Gastroesophageal sphincter (tissue), 4 donors: ENCODE measurements at regions not wholly inside any gene's neighbourhood (a gene's known extent, or its start where the extent isn't known, plus 50 kb on each side); places are given as distances from the start of the nearest gene placed in this dataset.

Source experiments
- ATAC-seq: fragments of 150-250 bp; one replicate; pipeline ENCODE4 v1.9.1; 2016; ENCODE audit warnings: mild to moderate bottlenecking, moderate library complexity
- H3K27ac ChIP-seq, 4 donors: fragments of 200-600 bp; sonication (generic) in 3 of 4; 1 replicate in 3 of 4; 2 replicates in 1 of 4; pipeline ENCODE4 v1.5.1; 2016 to 2019
- H3K27me3 ChIP-seq: fragments of 200-600 bp; sonication (generic); one replicate; pipeline ENCODE4 v1.5.1; 2019
- H3K36me3 ChIP-seq, 2 donors: fragments of 200-600 bp; sonication (generic); one replicate each; pipeline ENCODE4 v1.5.1; 2019; ENCODE audit warnings: control low read depth in 1 of 2
- H3K4me1 ChIP-seq, 3 donors: fragments of 200-600 bp; sonication (generic); 1 replicate in 2 of 3; 2 replicates in 1 of 3; pipeline ENCODE4 v1.5.1; 2016 to 2019; ENCODE audit warnings: control low read depth in 2 of 3
- H3K4me3 ChIP-seq, 2 donors: fragments of 200-600 bp; sonication (generic); one replicate each; pipeline ENCODE4 v1.5.1; 2019; ENCODE audit warnings: mild to moderate bottlenecking in 1 of 2, moderate library complexity in 1 of 2
- H3K9me3 ChIP-seq, 3 donors: fragments of 200-600 bp; sonication (generic); one replicate each; pipeline ENCODE4 v1.5.1; 2017 to 2019; ENCODE audit warnings: control low read depth in 2 of 3
- EP300 ChIP-seq: sonication (generic); formaldehyde crosslinking; IDR thresholded peaks from one replicate; pipeline ENCODE4 v1.6.1; 2017; ENCODE audit warnings: antibody characterized with exemption, mild to moderate bottlenecking
- POLR2A ChIP-seq, 2 donors: fragments of 450-650 bp; IDR thresholded peaks; one replicate each; pipeline ENCODE4 v1.6.1; 2017; ENCODE audit warnings: antibody characterized with exemption in 2 of 2, mild to moderate bottlenecking in 2 of 2, moderate library complexity in 1 of 2
- POLR2AphosphoS5 ChIP-seq: sonication (generic); formaldehyde crosslinking; IDR thresholded peaks from one replicate; pipeline ENCODE4 v1.6.1; 2017; ENCODE audit warnings: antibody characterized with exemption
- WGBS, 2 donors: methylation state at CpG; one replicate each; pipeline ENCODE4 v1.1.5; 2018; ENCODE audit warnings: low coverage in 1 of 2; 5-methylcytosine and 5-hydroxymethylcytosine counted together
- TF ChIP-seq, protein P1 (sequence below), 4 experiments: fragments of 200-600 bp in 2 of 4; fragments of 450-650 bp in 2 of 4; sonication (generic) in 1 of 4; IDR thresholded peaks; one replicate each; pipeline ENCODE4 v1.5.1; 2017 to 2019; ENCODE audit warnings: antibody characterized with exemption in 4 of 4, mild to moderate bottlenecking in 2 of 4, moderate library complexity in 2 of 4

DNA sequence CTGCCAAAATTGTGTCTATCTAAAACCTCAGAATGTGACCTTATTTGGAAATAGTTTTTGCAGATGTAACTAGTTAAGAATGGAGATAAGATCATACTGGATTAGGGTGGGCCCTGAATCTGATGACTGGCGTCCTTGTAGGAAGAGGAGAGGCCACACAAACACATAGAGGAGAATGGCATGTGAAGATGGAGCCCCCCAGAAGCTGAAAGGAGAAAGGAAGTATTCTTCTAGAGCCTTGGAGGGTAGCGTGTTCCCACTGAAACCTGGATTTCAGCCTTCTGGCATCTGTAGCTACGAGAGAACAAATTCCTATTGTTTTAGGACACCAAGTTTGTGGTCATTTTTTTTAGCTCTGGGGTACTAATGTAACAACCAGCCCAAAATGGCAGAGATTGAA lies 423.0 kb upstream of the TPM1 start:
- 84 to 89% methylated on average over 3 of the region's 3 CpGs for WGBS, 2 donors
- no peak for ATAC-seq
- Histone ChIP-seq H3K36me3 (no peaks in the 10 kb centered on the region), H3K27me3 (no peaks in the 10 kb centered on the region), H3K4me1 (peaks cover 0 to 14% (median 0%) of the 10 kb centered on the region in 3 donors), H3K27ac (no peak overlapping the region), H3K4me3 (no peak overlapping the region), H3K9me3 (no peaks in the 10 kb centered on the region)
- TF ChIP-seq POLR2A (IDR thresholded peaks at IDR 0.05) (no peak), EP300 (no peak)

DNA sequence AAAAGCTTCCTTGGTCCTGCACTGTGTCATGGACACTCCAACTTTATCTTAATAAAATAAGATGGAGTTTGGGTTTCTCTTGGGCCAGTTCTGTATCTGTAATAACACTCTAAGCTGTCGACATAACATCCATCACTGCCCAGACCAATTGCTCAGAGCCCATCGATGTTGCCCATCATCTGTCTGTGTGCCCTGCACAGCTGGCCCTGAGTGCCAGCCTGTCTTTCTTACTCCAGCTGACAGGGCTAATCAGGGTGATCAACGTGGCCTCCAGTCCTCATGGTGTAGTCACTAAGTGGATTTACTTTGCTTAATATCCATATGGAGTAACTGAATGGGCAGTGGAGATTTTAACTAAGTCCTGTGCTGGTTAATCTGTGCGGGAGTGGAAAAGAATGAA lies 419.8 kb upstream of the TPM1 start:
- no peaks in the 10 kb centered on the region for H3K27me3 ChIP-seq
- ATAC-seq, result no peak
- TF ChIP-seq POLR2AphosphoS5 (no peak), EP300 (no peak), POLR2A (IDR thresholded peaks at IDR 0.05) (no peak)
- TF ChIP-seq, protein P1, sequence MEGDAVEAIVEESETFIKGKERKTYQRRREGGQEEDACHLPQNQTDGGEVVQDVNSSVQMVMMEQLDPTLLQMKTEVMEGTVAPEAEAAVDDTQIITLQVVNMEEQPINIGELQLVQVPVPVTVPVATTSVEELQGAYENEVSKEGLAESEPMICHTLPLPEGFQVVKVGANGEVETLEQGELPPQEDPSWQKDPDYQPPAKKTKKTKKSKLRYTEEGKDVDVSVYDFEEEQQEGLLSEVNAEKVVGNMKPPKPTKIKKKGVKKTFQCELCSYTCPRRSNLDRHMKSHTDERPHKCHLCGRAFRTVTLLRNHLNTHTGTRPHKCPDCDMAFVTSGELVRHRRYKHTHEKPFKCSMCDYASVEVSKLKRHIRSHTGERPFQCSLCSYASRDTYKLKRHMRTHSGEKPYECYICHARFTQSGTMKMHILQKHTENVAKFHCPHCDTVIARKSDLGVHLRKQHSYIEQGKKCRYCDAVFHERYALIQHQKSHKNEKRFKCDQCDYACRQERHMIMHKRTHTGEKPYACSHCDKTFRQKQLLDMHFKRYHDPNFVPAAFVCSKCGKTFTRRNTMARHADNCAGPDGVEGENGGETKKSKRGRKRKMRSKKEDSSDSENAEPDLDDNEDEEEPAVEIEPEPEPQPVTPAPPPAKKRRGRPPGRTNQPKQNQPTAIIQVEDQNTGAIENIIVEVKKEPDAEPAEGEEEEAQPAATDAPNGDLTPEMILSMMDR (IDR thresholded peaks at IDR 0.05), result no peak
- peaks cover 0 to 8% (median 0%) of the 10 kb centered on the region in 3 donors for H3K4me1 ChIP-seq
- no peak overlapping the region for H3K4me3 ChIP-seq
- no peaks in the 10 kb centered on the region for H3K36me3 ChIP-seq
- no peaks in the 10 kb centered on the region for H3K9me3 ChIP-seq
- 72 to 76% methylated on average over 2 to 4 of the region's 4 CpGs for WGBS, 2 donors
- H3K27ac ChIP-seq, result no peak overlapping the region

DNA sequence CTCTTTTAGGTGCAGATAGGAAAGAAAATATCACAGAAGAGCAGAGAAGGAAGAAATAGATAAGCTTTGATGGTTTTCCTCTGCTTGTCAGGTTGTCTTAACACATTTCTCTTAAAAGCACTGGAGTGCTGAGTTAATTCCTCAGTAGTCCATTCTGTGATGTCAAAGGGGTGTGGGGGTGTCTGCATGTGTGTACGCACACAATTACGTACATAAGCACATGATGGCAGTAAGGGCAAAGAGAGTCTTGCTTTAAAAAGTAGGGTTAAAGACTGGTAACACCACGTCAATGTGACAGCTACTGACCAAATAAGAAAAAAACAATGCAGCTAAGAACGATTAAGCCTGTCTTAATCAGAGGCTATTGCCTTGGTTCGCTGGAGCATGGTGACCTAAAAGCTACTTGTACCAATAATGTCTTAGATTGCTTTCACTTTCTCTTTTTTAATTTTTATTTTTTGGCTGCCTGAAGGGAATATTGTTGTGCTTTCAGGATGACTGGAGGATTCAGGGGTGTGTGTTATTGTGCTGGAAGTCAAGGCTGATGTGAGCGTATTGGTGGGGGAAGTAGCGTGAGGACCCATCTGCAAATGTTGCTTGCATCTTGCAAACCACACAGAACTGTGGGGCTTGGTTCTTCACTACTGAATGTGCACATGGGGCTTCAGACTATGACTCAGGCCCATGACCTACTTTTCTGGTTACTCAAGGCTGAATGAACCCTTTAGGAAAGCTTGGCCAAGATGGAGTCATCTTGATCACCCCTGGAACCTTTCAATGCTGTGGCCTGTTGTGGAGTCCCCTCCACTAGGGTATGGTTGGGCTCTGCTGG lies 417.8 kb upstream of the TPM1 start:
- TF ChIP-seq, protein P1 (IDR thresholded peaks at IDR 0.05), result no peak
- TF ChIP-seq EP300 (no peak), POLR2A (IDR thresholded peaks at IDR 0.05) (no peak), POLR2AphosphoS5 (no peak)
- H3K27ac ChIP-seq, result peak overlapping the region in 3 of 4 donors; percentile 19 to 50 (median 23)
- H3K4me1 ChIP-seq, result no peaks in the 10 kb centered on the region
- H3K36me3 ChIP-seq, result no peaks in the 10 kb centered on the region
- H3K4me3 ChIP-seq, result no peak overlapping the region
- ATAC-seq, result peak; percentile 86
- 47 to 64% methylated on average over 7 of the region's 7 CpGs for WGBS, 2 donors
- H3K9me3 ChIP-seq, result no peaks in the 10 kb centered on the region
- H3K27me3 ChIP-seq, result no peaks in the 10 kb centered on the region

DNA sequence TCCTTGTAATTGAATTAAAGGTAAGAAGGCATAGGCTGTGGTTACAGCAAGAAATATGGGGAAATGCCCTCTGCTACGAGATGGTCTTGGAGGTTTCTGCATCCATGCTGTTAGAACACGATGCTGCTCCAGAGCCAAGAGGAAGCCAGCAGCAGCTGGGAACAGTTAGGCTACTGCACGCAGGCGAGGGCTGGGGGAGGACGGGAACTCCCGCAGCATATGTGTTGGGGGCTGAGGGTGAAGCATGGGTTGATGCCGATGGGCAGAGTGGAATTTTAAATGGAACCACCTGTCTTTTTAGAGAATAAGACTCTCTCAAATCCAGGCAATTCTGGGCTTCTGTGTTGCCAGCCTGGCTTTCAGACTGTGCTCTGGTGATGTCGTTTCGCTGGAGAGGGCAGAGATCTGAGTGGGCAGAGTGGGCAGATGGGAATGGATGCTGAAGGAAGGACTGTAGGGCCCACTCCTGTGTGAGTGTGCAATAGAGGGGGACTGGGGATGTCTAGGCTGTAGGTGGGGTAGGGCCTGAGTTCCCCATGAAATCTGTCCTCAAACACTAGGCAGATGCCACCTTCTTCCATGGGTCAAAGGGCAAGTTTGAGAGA lies 417.0 kb upstream of the TPM1 start:
- Histone ChIP-seq H3K9me3 (no peaks in the 10 kb centered on the region), H3K27me3 (no peaks in the 10 kb centered on the region), H3K4me3 (no peak overlapping the region), H3K36me3 (no peaks in the 10 kb centered on the region), H3K27ac (peak overlapping the region in 3 of 4 donors; percentile 19 to 50 (median 23)), H3K4me1 (no peaks in the 10 kb centered on the region)
- peak; percentile 16 for ATAC-seq
- TF ChIP-seq POLR2A (IDR thresholded peaks at IDR 0.05), result no peak
- TF ChIP-seq, protein P1 (IDR thresholded peaks at IDR 0.05), result no peak
- no peak for TF ChIP-seq POLR2AphosphoS5
- TF ChIP-seq EP300, result no peak
- WGBS, 2 donors, result 50 to 86% methylated on average over 6 to 7 of the region's 9 CpGs

DNA sequence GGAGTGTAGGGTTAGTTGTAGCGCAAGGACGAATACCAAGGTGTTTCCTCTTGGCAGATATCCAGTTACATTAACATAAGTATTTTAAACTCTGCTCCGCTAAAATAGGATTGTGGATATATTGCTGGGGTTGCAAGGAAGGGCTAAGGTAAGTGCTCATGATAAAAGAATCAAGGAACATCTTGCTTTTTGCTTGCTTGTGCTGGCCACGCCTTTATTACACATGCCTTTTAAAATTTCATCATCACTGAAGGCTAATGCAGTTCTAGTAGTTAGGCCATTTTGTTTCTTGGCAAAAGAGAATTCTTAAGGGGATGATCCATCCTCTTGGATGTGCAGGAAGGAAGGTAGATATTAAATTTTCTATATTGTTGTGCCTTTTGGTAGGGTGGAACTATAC lies 415.6 kb upstream of the TPM1 start:
- no peaks in the 10 kb centered on the region for H3K27me3 ChIP-seq
- no peaks in the 10 kb centered on the region for H3K4me1 ChIP-seq
- WGBS, 2 donors, result 86 to 94% methylated on average over 4 of the region's 4 CpGs
- no peaks in the 10 kb centered on the region for H3K36me3 ChIP-seq
- H3K9me3 ChIP-seq, result no peaks in the 10 kb centered on the region
- TF ChIP-seq POLR2A (IDR thresholded peaks at IDR 0.05), result no peak
- TF ChIP-seq, protein P1 (IDR thresholded peaks at IDR 0.05), result no peak
- TF ChIP-seq EP300, result no peak
- no peak for TF ChIP-seq POLR2AphosphoS5
- no peak overlapping the region for H3K4me3 ChIP-seq
- ATAC-seq, result no peak
- H3K27ac ChIP-seq, result no peak overlapping the region
